Cerebellar cortex (tissue), 1 donor: ENCODE measurements at regions not wholly inside any gene's neighbourhood (a gene's known extent, or its start where the extent isn't known, plus 50 kb on each side); places are given as distances from the start of the nearest gene placed in this dataset.
A peak's percentile ranks its signal among the peaks of the same experiment; 100 is the strongest.
"Not testable (repeated sequence)": the region's sequence is repeated elsewhere in the genome, so short reads cannot be mapped to it uniquely, and the experiment has no call there.

Source experiments
- DNase-seq: peaks from one replicate; pipeline ENCODE4 v3.0.0-alpha.2; 2015; ENCODE audit warnings: low spot score

- no peak for DNase-seq
These were observed 186.8 kb downstream of the FRK start for GRCh38 chr6:115873901-115874300.

GRCh38 chr6:115870464-115870863 lies 190.2 kb downstream of the FRK start:
- no peak for DNase-seq

DNA sequence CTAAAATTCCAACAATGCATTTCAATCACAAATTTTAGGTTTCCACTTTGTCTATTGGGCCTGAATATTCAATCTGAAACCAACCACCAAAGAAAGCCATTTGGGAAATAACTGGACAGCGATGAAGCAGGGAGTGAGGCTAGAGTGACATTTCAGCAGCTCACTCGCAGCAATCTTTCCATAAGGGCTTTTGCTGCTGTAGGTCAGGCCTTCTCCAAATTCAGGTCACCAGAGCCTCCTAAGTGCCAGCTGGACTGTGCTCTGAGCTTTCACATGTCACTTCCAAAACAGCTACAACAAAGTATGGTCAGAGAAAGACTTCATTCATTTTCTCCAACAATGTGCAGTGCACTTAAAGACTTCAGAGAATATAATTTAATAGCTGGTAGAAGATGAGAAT lies 194.8 kb downstream of the FRK start:
- DNase-seq: no peak

DNA sequence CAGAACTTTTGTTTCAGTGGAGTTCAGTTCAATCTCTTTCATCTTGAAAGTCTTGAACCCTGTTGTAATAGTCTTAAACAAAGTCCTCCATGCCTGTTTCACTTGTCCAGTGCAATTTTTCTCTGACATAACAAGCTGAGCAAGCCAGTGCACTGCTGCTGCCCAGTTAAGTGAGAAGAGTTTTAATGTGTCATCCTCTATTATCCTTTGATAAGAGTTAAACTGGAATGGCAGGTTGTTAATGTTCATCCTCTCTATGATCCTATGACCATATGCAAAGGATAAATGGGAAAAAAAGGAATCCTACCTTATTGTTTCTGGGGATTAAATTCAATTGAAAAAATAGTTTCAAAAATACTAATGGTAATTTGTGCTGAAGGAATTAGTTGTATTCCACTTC lies 197.5 kb downstream of the FRK start:
- no peak for DNase-seq

- not testable (repeated sequence) for DNase-seq
These were observed 199.0 kb downstream of the FRK start for GRCh38 chr6:115861658-115862057.

GRCh38 chr6:115859577-115859976 lies 201.1 kb downstream of the FRK start:
- not testable (repeated sequence) for DNase-seq

- DNase-seq: no peak
These were observed 205.6 kb downstream of the FRK start for GRCh38 chr6:115854866-115855665.

DNA sequence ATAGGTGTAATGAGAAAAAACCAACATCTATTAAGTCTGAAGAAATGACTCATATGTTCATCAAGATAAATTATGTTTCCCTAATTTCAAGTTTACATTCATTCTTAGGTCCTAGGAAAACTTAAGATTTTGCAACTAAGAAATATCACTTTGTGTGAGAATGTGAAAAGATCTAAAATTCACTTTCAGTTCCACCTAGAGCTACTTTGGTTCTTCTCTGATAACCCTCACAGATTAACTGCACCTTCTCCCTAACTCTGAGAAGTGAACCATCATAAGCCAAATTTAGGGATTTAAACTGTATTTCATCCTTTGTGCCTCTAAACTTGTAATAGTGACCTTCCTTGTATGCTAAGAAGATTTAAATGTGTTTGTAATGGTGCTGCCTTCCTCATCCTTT lies 213.0 kb downstream of the FRK start:
- DNase-seq: no peak

- DNase-seq: no peak
These were observed 216.7 kb downstream of the FRK start for GRCh38 chr6:115843945-115844344.

DNA sequence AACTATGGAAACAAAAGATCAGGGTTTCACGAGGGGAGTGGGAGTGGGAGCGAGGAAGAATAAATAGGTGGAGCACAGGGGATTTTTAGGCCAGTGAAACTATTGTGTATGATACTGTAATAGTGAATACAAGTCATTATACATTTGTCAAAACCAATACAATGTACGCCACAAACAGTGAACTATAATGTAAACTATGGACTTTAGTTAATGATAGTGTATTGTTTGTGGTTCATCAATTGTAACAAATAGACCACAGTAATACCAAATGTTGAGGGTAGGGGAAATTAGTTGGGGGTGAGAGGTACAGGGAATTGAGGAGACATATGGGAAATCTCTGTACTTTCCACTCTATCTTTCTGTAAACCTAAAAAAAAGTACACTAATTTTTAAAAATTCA lies 218.4 kb downstream of the FRK start:
- no peak for DNase-seq

- no peak for DNase-seq
These were observed 221.0 kb downstream of the FRK start for GRCh38 chr6:115839583-115840181.

- peak; percentile 18 for DNase-seq
These were observed 221.8 kb downstream of the FRK start for GRCh38 chr6:115838763-115839401.

DNA sequence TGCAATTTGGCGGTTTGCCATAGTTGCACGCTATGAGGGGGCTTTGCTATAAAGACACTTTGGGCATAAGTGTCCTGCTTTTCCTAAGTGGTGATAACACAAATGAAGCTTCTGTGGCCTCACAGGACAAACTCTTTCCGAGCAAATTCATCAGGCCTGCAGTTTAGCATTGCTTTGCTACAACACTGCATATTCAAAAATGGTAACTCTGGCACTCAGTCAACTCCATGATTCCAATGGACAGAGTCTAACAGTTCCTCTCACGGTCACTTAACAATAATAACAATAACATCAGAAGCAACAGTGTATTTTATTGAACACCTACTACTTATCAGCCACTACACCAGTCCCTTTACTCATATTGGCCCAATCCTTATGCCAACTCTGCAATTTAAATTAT lies 222.5 kb downstream of the FRK start:
- peak; percentile 2 for DNase-seq

GRCh38 chr6:115836374-115836773 lies 224.3 kb downstream of the FRK start:
- not testable (repeated sequence) for DNase-seq

DNA sequence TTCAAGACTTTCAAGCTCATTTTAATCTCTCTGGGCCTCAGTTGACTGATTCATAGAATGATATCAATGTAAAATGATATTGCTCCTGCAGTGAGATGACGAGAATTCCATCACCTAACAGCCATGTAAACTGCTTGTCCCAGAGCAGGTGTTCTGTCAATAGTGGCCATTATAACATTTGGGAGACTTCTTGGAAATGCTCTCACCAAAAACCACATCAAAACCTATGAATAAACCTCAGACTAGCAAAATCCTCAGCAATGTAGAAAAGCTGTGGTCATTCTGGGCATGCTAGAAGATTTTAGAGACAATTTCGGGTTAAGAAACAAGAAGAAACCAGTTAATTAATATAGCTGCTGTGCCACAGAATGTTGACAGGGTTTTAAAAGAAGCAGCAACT lies 225.4 kb downstream of the FRK start:
- DNase-seq: no peak

DNA sequence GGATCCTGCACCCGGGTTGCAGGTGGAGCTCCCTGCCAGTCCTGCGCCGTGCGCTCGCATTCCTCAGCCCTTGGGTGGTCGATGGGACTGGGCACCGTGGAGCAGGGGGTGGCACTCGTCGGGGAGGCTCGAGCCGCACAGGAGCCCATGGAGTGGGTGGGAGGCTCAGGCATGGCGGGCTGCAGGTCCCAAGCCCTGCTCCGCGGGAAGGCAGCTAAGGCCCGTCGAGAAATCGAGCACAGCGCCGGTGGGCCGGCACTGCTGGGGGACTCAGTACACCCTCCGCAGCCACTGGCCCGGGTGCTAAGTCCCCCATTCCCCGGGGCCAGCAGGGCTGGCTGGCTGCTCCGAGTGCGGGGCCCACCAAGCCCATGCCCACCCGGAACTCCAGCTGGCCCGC lies 226.1 kb downstream of the FRK start:
- DNase-seq: not testable (repeated sequence)

GRCh38 chr6:115832786-115833185 lies 227.9 kb downstream of the FRK start:
- no peak for DNase-seq

DNA sequence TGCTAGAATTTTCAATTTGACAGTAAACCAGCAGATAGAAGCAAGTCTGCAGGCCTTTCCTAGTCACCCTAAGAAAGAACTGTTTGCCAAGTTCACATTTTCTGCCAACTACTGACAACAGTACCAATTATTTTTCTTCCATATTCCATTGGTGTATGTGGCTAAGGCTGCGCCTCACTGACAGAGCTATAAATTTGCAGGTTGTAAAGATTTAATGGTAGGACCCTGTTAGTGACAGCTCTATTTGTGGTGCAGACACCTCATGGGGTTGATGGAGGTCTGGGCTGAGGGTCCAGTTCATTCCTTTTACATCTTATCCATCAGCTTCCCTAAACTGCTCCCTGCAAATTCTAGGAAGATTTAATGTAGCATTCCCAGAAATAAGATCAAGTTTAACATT lies 228.5 kb downstream of the FRK start:
- no peak for DNase-seq

GRCh38 chr6:115830895-115831294 lies 229.8 kb downstream of the FRK start:
- no peak for DNase-seq

DNA sequence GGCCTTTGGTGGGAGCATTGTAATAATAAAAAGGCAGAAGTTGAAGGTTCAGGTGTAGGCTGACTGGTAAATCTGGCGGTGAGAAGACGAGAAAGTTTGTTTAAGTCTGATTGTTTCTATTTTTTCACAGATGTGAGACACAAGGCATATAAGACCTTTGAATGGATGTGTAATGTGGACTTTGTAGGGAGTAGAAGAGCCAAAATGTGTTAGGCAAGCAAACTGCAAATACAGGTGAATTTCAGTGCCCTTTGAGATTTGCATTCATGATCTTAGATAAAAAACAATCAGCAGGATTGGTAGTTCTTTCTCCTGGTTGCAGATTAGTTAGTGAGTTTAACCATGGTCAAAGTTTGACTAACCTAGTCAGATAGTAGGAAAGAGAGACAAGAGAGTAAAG lies 238.9 kb downstream of the FRK start:
- DNase-seq: no peak

GRCh38 chr6:115819506-115819905 lies 241.2 kb downstream of the FRK start:
- DNase-seq: no peak

DNA sequence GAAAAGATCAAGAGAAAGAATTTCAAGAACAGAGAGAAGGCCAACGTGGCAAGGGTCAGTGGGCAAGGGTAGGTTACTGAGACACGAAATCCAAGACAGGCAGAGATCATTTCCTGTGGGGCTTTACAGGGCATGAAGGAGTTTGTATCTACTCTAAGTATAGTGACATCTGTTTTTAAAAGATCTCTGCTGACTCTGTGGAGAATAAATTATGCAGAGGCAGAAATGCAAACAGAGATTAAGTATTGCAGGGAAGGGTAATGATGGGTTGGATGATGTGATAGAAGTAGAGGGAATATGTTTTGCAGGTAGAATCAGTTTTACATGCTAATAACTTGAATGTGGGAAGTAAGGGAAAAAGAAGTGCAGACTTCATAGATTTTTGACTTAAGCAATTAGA lies 243.5 kb downstream of the FRK start:
- DNase-seq: no peak

DNA sequence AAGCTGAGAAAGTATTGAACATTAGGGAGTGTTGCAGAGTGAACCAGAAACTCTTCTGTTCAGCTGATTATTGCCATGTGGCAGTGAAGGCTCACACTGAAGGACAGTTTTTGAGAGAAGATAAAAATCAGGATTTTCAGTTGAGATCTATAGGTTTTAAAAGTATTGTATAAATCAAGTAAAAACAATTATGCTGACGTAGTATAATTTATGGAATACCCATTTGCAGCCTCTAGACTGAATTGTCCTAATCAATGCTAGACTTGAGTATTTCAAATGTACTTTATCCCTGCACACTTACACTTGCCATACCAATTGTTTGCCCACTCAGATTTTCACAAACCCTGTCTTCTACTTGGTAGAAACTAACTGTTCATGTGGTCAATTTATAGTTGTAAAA lies 245.8 kb downstream of the FRK start:
- DNase-seq: no peak
